ENCODE measurements at regions not wholly inside any gene's neighbourhood (a gene's known extent, or its start where the extent isn't known, plus 50 kb on each side); places are given as distances from the start of the nearest gene placed in this dataset.
A peak's percentile ranks its signal among the peaks of the same experiment; 100 is the strongest.

DNA sequence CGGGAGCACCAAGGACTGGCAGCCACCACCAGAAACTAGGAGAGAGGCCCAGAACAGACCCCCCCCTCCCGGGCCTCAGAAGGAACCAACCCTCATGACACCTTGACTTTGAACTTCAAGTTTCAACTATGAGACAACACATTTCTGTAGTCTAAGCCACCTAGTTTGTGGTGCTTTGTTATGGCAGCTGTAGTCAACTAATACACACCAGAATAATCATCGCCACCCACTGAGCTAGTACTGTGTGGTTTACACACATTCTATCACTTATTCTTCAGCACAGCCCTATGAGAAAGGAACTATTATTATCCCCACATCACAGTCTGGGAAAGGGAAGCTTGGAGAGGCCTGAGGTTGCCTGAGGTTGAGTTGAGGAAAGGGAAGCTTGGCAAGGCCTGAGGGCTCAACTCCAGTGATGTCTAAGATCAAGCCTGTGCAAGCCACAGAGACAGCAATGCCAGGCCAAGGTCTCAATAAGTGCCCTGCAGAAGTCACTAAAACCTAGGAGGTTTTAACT lies 126.6 kb downstream of the FHDC1 start:
- H3K27me3 Mint-ChIP-seq (ENCODE audit: low read depth, poor library complexity) = peaks cover 2% of the 10 kb centered on the region
- no peaks in the 10 kb centered on the region for H3K36me3 Mint-ChIP-seq (ENCODE audit: low read depth)
- H3K9me3 Mint-ChIP-seq = no peaks in the 10 kb centered on the region
- TF ChIP-seq, protein P1, sequence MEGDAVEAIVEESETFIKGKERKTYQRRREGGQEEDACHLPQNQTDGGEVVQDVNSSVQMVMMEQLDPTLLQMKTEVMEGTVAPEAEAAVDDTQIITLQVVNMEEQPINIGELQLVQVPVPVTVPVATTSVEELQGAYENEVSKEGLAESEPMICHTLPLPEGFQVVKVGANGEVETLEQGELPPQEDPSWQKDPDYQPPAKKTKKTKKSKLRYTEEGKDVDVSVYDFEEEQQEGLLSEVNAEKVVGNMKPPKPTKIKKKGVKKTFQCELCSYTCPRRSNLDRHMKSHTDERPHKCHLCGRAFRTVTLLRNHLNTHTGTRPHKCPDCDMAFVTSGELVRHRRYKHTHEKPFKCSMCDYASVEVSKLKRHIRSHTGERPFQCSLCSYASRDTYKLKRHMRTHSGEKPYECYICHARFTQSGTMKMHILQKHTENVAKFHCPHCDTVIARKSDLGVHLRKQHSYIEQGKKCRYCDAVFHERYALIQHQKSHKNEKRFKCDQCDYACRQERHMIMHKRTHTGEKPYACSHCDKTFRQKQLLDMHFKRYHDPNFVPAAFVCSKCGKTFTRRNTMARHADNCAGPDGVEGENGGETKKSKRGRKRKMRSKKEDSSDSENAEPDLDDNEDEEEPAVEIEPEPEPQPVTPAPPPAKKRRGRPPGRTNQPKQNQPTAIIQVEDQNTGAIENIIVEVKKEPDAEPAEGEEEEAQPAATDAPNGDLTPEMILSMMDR (IDR thresholded peaks at IDR 0.05) = no peak
- no peak overlapping the region for H3K27ac Mint-ChIP-seq
- peaks cover 28% of the 10 kb centered on the region for H3K4me1 Mint-ChIP-seq
- no peak overlapping the region for H3K4me3 Mint-ChIP-seq
- DNase-seq = no peak

DNA sequence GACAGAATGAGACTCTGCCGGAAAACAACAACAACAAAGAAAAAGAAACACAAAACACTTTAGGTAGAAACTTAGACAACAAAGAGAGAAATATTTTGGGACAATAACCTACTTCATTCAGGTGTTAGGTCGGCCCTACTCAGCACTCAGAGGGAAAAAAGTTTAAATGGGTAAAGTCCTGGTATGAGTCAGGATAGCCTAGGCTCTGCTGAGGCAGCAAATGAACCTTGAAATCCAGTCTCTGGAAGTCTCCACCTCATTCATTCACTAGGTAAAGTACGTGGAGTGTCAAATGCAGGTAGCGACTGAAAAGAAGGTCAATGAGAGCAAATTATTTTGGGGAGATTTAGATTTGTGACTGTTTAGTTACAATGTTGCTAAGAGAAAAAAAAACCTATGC lies 127.4 kb downstream of the FHDC1 start:
- no peak overlapping the region for H3K27ac Mint-ChIP-seq
- TF ChIP-seq, protein P1 (IDR thresholded peaks at IDR 0.05) = no peak
- peaks cover 34% of the 10 kb centered on the region for H3K4me1 Mint-ChIP-seq
- no peak for DNase-seq
- H3K36me3 Mint-ChIP-seq (ENCODE audit: low read depth) = no peaks in the 10 kb centered on the region
- no peak overlapping the region for H3K4me3 Mint-ChIP-seq
- no peaks in the 10 kb centered on the region for H3K9me3 Mint-ChIP-seq
- H3K27me3 Mint-ChIP-seq (ENCODE audit: low read depth, poor library complexity) = peaks cover 2% of the 10 kb centered on the region

DNA sequence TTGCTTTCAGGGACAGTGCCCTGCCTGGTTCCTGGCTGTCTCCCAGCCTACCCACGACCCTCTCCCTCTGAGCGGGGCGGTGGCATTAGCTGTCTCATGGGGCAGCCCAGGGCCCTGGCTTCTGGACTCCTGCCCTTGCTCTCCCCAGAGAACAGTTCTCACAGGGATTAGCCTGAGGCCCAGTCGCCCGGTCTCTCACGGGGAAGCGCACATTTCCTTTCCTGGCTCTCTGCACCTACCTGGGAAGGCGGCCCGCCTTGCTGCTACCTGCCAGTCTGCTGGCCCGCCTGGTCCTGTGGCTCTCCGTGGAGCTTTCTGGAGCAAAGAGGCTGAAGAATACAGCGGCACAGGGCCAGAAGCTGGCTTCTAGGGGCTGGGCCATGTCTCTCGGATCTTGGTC lies 128.4 kb downstream of the FHDC1 start:
- Mint-ChIP-seq H3K4me3 (no peak overlapping the region), H3K36me3 (ENCODE audit: low read depth) (no peaks in the 10 kb centered on the region), H3K9me3 (no peaks in the 10 kb centered on the region), H3K27ac (no peak overlapping the region), H3K4me1 (peaks cover 41% of the 10 kb centered on the region), H3K27me3 (ENCODE audit: low read depth, poor library complexity) (peaks cover 2% of the 10 kb centered on the region)
- TF ChIP-seq, protein P1 (IDR thresholded peaks at IDR 0.05) = no peak
- no peak for DNase-seq

DNA sequence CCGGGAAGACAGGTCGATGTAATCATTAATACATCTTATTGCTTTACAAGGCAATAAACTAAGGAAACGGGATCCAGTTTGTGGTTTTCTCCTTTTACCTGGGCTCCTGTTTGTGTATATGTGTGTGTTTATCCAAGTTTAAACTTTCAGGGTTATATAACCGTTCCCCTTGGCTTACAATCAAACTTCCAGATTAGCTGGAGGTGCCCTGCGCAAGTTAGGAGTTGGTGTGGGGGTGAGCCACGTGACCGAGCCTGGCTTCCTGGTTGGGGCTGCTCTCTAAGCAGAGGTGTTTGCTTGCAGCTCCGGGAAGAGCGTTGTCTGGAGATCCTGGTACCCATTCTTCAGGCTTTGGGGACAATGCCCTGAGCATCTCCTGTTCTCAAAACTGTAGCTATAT lies 129.2 kb downstream of the FHDC1 start:
- Mint-ChIP-seq H3K27me3 (ENCODE audit: low read depth, poor library complexity) (peaks cover 2% of the 10 kb centered on the region), H3K36me3 (ENCODE audit: low read depth) (no peaks in the 10 kb centered on the region), H3K9me3 (no peaks in the 10 kb centered on the region), H3K27ac (no peak overlapping the region), H3K4me3 (no peak overlapping the region), H3K4me1 (peaks cover 41% of the 10 kb centered on the region)
- TF ChIP-seq, protein P1 (IDR thresholded peaks at IDR 0.05) = no peak
- no peak for DNase-seq

DNA sequence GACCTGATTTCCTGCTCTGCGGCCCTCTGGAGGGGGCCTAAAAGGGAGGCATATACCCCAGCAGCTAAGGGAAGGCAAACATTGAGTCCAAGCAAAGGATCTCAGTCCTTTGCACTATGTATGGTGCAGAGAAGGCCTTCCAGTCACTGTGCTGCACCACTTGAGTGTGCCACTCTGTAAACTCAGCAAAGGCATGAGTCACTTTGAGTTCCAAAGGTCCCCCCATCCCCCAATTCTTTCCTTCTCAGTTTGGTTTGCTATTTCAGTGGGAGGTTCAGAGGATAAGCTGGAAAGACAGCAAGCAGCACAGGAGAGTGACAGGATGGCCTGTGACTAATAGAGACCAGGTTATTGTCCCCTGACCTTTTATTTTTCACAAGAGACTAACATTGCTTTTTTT lies 131.3 kb downstream of the FHDC1 start:
- Mint-ChIP-seq H3K27ac (peak overlapping the region; percentile 87), H3K4me3 (no peak overlapping the region), H3K4me1 (peaks cover 41% of the 10 kb centered on the region), H3K27me3 (ENCODE audit: low read depth, poor library complexity) (peaks cover 2% of the 10 kb centered on the region), H3K36me3 (ENCODE audit: low read depth) (no peaks in the 10 kb centered on the region), H3K9me3 (no peaks in the 10 kb centered on the region)
- no peak for DNase-seq
- TF ChIP-seq, protein P1 (IDR thresholded peaks at IDR 0.05) = no peak

DNA sequence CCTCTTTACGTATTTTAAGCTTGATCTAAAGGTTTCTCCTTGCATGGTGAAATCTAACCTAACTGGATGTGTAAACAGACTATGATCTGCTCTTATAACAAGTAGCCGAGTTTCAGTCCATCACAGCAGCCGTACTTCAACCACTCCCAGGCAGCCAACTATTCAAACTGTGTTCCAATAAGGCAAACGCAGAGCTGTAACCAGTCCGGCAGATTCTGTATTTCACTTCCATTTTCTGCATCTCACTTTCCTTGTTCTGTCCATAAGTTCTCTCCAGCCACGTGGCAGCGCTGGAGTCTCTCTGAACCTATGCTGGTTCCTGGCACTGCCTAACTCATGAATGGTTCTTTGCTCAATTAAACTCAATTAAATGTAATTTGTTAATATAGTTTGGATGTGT lies 132.6 kb downstream of the FHDC1 start:
- H3K4me1 Mint-ChIP-seq = peaks cover 37% of the 10 kb centered on the region
- H3K36me3 Mint-ChIP-seq (ENCODE audit: low read depth) = no peaks in the 10 kb centered on the region
- TF ChIP-seq, protein P1 (IDR thresholded peaks at IDR 0.05) = no peak
- DNase-seq = no peak
- H3K4me3 Mint-ChIP-seq = no peak overlapping the region
- H3K27me3 Mint-ChIP-seq (ENCODE audit: low read depth, poor library complexity) = no peaks in the 10 kb centered on the region
- no peak overlapping the region for H3K27ac Mint-ChIP-seq
- no peaks in the 10 kb centered on the region for H3K9me3 Mint-ChIP-seq

Measured in nephron progenitor cell (in vitro differentiated cells).